T-helper 1 cell treated with Interleukin-12 subunit alpha and Interleukin-12 subunit beta and Interleukin-4 antibody, amounts not matched to agents 30 μg/mL and 1 μg/mL, for 36 hours (primary cell): ENCODE measurements at regions not wholly inside any gene's neighbourhood (a gene's known extent, or its start where the extent isn't known, plus 50 kb on each side); places are given as distances from the start of the nearest gene placed in this dataset.
"Not testable (repeated sequence)": the region's sequence is repeated elsewhere in the genome, so short reads cannot be mapped to it uniquely, and the experiment has no call there.

Experiments used
- H3K27ac Mint-ChIP-seq: one replicate; pipeline ENCODE4 v1.8.0; 2021; ENCODE audit warnings: mild to moderate bottlenecking, mixed read lengths
- H3K27me3 Mint-ChIP-seq: one replicate; pipeline ENCODE4 v1.8.0; 2021; ENCODE audit warnings: low read depth, mixed read lengths
- H3K36me3 Mint-ChIP-seq: one replicate; pipeline ENCODE4 v1.8.0; 2021; ENCODE audit warnings: low read depth, mixed read lengths
- H3K4me1 Mint-ChIP-seq: one replicate; pipeline ENCODE4 v1.8.0; 2021; ENCODE audit warnings: low read depth, mixed read lengths
- H3K4me3 Mint-ChIP-seq: one replicate; pipeline ENCODE4 v1.8.0; 2021; ENCODE audit warnings: mild to moderate bottlenecking, moderate library complexity, mixed read lengths
- H3K9me3 Mint-ChIP-seq: one replicate; pipeline ENCODE4 v1.8.0; 2021; ENCODE audit warnings: mixed read lengths

DNA sequence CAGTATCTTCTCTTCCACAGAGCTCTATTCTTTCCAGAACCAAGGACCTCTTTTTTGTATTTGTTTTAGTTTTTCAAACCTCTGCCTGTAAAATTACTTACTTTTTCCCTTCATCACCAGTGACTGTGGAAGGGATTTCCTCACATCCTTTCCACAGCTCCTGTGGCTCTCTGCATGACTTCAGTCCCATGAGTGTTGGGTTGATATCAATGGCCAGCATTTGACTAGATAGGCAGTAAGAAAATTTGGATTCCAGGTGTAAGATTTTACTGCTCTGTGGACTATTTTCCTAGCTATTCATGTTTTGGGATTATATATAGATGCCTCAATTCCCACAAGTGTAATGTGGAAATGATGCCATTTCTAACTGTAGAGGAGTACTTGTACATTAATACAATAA lies 171.5 kb upstream of the PTBP2 start:
- Mint-ChIP-seq H3K27ac (no peak overlapping the region), H3K27me3 (no peaks in the 10 kb centered on the region), H3K9me3 (no peaks in the 10 kb centered on the region), H3K4me3 (no peak overlapping the region), H3K4me1 (no peaks in the 10 kb centered on the region), H3K36me3 (no peaks in the 10 kb centered on the region)

- Mint-ChIP-seq H3K27me3 (no peaks in the 10 kb centered on the region), H3K36me3 (no peaks in the 10 kb centered on the region), H3K27ac (no peak overlapping the region), H3K9me3 (no peaks in the 10 kb centered on the region), H3K4me1 (no peaks in the 10 kb centered on the region), H3K4me3 (no peak overlapping the region)
Measured at GRCh38 chr1:96552451-96552850, 169.1 kb upstream of the PTBP2 start.

- no peaks in the 10 kb centered on the region for H3K9me3 Mint-ChIP-seq
Measured at GRCh38 chr1:96553811-96554210, 167.8 kb upstream of the PTBP2 start.

DNA sequence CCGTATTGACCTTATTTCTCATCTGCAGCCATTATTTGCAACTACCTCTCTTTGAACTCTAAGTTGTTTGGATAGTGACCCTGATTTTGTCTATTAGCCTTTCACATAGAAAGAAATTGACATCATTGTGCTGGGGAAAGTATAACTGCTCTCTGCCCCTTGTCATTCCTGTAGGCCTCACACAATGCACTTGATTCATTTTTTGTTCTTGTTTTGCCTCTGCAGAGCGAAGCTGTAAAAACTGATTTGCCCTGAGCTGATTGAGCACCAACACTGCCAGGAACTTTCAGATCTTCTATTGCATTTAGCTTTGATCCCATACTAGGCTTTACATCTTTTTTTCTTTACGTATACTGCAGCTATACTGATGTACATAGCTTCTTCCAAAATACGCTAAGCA lies 167.2 kb upstream of the PTBP2 start:
- Mint-ChIP-seq H3K4me1 (no peaks in the 10 kb centered on the region), H3K27ac (no peak overlapping the region), H3K36me3 (no peaks in the 10 kb centered on the region), H3K4me3 (no peak overlapping the region), H3K27me3 (no peaks in the 10 kb centered on the region), H3K9me3 (no peaks in the 10 kb centered on the region)

More at GRCh38 chr1:96553811-96554210, 167.8 kb upstream of the PTBP2 start:
- Mint-ChIP-seq H3K27me3 (no peaks in the 10 kb centered on the region), H3K27ac (no peak overlapping the region), H3K36me3 (no peaks in the 10 kb centered on the region), H3K4me1 (no peaks in the 10 kb centered on the region), H3K4me3 (no peak overlapping the region)

DNA sequence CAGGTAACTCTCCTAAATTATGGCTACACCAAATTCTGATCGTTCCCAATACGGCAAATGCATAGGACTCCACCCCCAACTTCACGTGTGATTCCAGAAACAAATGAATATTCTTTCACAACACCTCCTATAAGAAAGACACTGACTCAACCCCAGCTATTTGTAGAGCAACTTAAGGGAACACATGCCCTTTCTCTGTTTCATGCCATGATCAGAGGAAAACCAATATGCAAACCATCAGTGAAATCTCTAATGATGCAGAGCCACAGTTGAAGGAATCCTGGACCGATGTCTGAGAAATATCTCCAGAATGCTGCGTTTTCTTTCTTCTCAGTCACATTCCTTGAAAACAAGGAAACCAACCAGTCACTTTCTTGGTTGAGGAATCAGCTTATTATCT lies 164.2 kb upstream of the PTBP2 start:
- H3K4me1 Mint-ChIP-seq = no peaks in the 10 kb centered on the region
- H3K9me3 Mint-ChIP-seq = no peaks in the 10 kb centered on the region
- no peaks in the 10 kb centered on the region for H3K27me3 Mint-ChIP-seq
- no peak overlapping the region for H3K4me3 Mint-ChIP-seq
- no peak overlapping the region for H3K27ac Mint-ChIP-seq
- H3K36me3 Mint-ChIP-seq = no peaks in the 10 kb centered on the region

DNA sequence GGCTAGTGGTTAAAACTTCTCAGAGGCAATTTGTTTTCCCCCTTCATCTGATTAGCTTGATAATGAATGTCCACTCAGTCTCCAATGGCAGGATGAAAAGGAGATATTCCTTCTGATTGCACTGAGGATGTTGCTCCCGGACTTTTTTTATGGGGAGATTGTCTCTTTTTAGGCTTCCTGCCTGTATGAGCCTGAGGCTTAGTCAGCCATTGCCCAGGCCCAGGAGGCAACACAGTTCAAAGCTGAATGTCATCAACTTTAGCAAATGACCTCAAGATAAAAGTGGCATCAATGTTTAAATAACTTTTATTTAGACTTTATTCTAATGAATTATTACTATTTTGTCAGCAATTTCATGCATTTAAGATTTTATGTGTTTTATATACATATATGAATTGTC lies 162.9 kb upstream of the PTBP2 start:
- H3K4me3 Mint-ChIP-seq = no peak overlapping the region
- no peaks in the 10 kb centered on the region for H3K36me3 Mint-ChIP-seq
- no peak overlapping the region for H3K27ac Mint-ChIP-seq
- no peaks in the 10 kb centered on the region for H3K4me1 Mint-ChIP-seq
- H3K27me3 Mint-ChIP-seq = no peaks in the 10 kb centered on the region
- H3K9me3 Mint-ChIP-seq = no peaks in the 10 kb centered on the region

GRCh38 chr1:96559181-96559580 lies 162.4 kb upstream of the PTBP2 start:
- no peaks in the 10 kb centered on the region for H3K27me3 Mint-ChIP-seq
- no peak overlapping the region for H3K27ac Mint-ChIP-seq
- H3K9me3 Mint-ChIP-seq = no peaks in the 10 kb centered on the region
- H3K4me1 Mint-ChIP-seq = no peaks in the 10 kb centered on the region
- H3K36me3 Mint-ChIP-seq = no peaks in the 10 kb centered on the region
- H3K4me3 Mint-ChIP-seq = no peak overlapping the region

- H3K4me1 Mint-ChIP-seq = no peaks in the 10 kb centered on the region
- no peaks in the 10 kb centered on the region for H3K9me3 Mint-ChIP-seq
- no peaks in the 10 kb centered on the region for H3K27me3 Mint-ChIP-seq
- H3K4me3 Mint-ChIP-seq = no peak overlapping the region
- no peak overlapping the region for H3K27ac Mint-ChIP-seq
- H3K36me3 Mint-ChIP-seq = no peaks in the 10 kb centered on the region
Measured at GRCh38 chr1:96559707-96560596, 161.6 kb upstream of the PTBP2 start.

- no peaks in the 10 kb centered on the region for H3K4me1 Mint-ChIP-seq
- H3K4me3 Mint-ChIP-seq = no peak overlapping the region
- H3K9me3 Mint-ChIP-seq = no peaks in the 10 kb centered on the region
- H3K27me3 Mint-ChIP-seq = peaks cover 3% of the 10 kb centered on the region
- no peak overlapping the region for H3K27ac Mint-ChIP-seq
- H3K36me3 Mint-ChIP-seq = no peaks in the 10 kb centered on the region
Measured at GRCh38 chr1:96562094-96562493, 159.5 kb upstream of the PTBP2 start.

GRCh38 chr1:96564401-96564800 lies 157.2 kb upstream of the PTBP2 start:
- H3K4me3 Mint-ChIP-seq, H3K27me3 Mint-ChIP-seq, H3K36me3 Mint-ChIP-seq, H3K4me1 Mint-ChIP-seq, H3K9me3 Mint-ChIP-seq, H3K27ac Mint-ChIP-seq: not testable (repeated sequence)

DNA sequence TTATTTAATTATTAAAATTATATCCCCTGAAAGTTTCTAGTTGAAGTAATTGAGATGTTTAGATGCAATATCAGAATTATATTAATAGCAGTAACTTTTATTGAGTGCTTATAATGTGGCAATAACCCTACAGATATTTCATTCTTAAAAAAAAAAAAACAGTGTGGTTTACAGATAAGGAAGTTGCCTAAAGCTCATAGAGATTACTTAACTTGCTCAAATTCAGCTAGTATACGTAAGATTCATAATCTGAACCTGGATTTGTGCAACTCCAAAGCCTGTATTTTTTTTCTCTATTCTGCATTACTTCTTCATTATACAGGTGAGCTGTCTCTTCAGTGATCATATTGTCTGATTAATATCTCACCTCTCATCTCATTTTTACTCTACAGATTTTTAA lies 156.0 kb upstream of the PTBP2 start:
- H3K36me3 Mint-ChIP-seq = no peaks in the 10 kb centered on the region
- H3K4me3 Mint-ChIP-seq = no peak overlapping the region
- peaks cover 3% of the 10 kb centered on the region for H3K27me3 Mint-ChIP-seq
- no peaks in the 10 kb centered on the region for H3K4me1 Mint-ChIP-seq
- no peak overlapping the region for H3K27ac Mint-ChIP-seq
- H3K9me3 Mint-ChIP-seq = no peaks in the 10 kb centered on the region

- Mint-ChIP-seq H3K27ac (no peak overlapping the region), H3K9me3 (no peaks in the 10 kb centered on the region), H3K4me1 (no peaks in the 10 kb centered on the region), H3K4me3 (no peak overlapping the region), H3K27me3 (peaks cover 3% of the 10 kb centered on the region), H3K36me3 (no peaks in the 10 kb centered on the region)
Measured at GRCh38 chr1:96568639-96569038, 152.9 kb upstream of the PTBP2 start.

- H3K36me3 Mint-ChIP-seq = no peaks in the 10 kb centered on the region
- no peak overlapping the region for H3K4me3 Mint-ChIP-seq
- no peaks in the 10 kb centered on the region for H3K9me3 Mint-ChIP-seq
- no peaks in the 10 kb centered on the region for H3K4me1 Mint-ChIP-seq
- H3K27me3 Mint-ChIP-seq = peaks cover 3% of the 10 kb centered on the region
- no peak overlapping the region for H3K27ac Mint-ChIP-seq
Measured at GRCh38 chr1:96569288-96569687, 152.3 kb upstream of the PTBP2 start.

- no peak overlapping the region for H3K4me3 Mint-ChIP-seq
- no peaks in the 10 kb centered on the region for H3K27me3 Mint-ChIP-seq
- H3K9me3 Mint-ChIP-seq = no peaks in the 10 kb centered on the region
- H3K4me1 Mint-ChIP-seq = no peaks in the 10 kb centered on the region
- H3K27ac Mint-ChIP-seq = no peak overlapping the region
- no peaks in the 10 kb centered on the region for H3K36me3 Mint-ChIP-seq
Measured at GRCh38 chr1:96579636-96580035, 141.9 kb upstream of the PTBP2 start.

GRCh38 chr1:96580920-96581319 lies 140.7 kb upstream of the PTBP2 start:
- H3K27me3 Mint-ChIP-seq = no peaks in the 10 kb centered on the region
- H3K36me3 Mint-ChIP-seq = no peaks in the 10 kb centered on the region
- no peak overlapping the region for H3K4me3 Mint-ChIP-seq
- H3K4me1 Mint-ChIP-seq = no peaks in the 10 kb centered on the region
- H3K27ac Mint-ChIP-seq = no peak overlapping the region
- no peaks in the 10 kb centered on the region for H3K9me3 Mint-ChIP-seq

- Mint-ChIP-seq H3K36me3 (no peaks in the 10 kb centered on the region), H3K4me3 (no peak overlapping the region), H3K27ac (no peak overlapping the region), H3K4me1 (no peaks in the 10 kb centered on the region), H3K9me3 (no peaks in the 10 kb centered on the region), H3K27me3 (no peaks in the 10 kb centered on the region)
Measured at GRCh38 chr1:96581772-96582171, 139.8 kb upstream of the PTBP2 start.
